Dendritic cell treated with granulocyte-macrophage colony-stimulating factor and Interleukin-4, amounts not matched to agents 40 ng/mL and 50 ng/mL, for 4 days (primary cell): ENCODE measurements at regions not wholly inside any gene's neighbourhood (a gene's known extent, or its start where the extent isn't known, plus 50 kb on each side); places are given as distances from the start of the nearest gene placed in this dataset.

ENCODE experiments used
- H3K27ac Mint-ChIP-seq: one replicate; pipeline ENCODE4 v1.8.0; 2022; ENCODE audit warnings: mild to moderate bottlenecking, mixed read lengths
- H3K27me3 Mint-ChIP-seq: one replicate; pipeline ENCODE4 v1.8.0; 2022; ENCODE audit warnings: mild to moderate bottlenecking, mixed read lengths
- H3K36me3 Mint-ChIP-seq: one replicate; pipeline ENCODE4 v1.8.0; 2022; ENCODE audit warnings: low read depth, mixed read lengths
- H3K4me1 Mint-ChIP-seq: one replicate; pipeline ENCODE4 v1.8.0; 2022; ENCODE audit warnings: low read depth, mixed read lengths
- H3K4me3 Mint-ChIP-seq: one replicate; pipeline ENCODE4 v1.8.0; 2022; ENCODE audit warnings: mild to moderate bottlenecking, moderate library complexity, mixed read lengths
- H3K9me3 Mint-ChIP-seq: one replicate; pipeline ENCODE4 v1.8.0; 2022; ENCODE audit warnings: mixed read lengths
- intact Hi-C: fragments of 100-400 bp; cut with micrococcal nuclease; formaldehyde crosslinking; loops from one replicate; pipeline ENCODE4 v1.15.0; 2022

DNA sequence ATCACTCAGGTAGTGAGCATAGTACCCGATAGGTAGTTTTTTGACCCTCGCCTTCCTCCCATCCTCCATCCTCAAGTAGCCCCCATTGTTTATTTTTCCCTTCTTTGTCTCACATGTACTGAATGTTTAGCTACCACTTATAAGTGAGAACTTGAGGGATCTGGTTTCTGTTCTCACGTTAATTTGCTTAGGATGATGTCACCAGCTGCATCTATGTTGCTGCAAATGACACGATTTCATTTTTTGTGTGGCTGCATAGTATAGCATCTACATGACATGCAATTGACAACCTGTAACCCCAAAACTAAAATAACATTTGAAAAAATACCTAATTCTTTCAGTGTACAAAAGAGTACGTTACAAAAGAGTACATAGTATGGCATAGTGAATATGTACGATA is 254.0 kb upstream of the NOVA1 start:
- Mint-ChIP-seq H3K4me1 (no peaks in the 10 kb centered on the region), H3K36me3 (no peaks in the 10 kb centered on the region), H3K4me3 (no peak overlapping the region), H3K27ac (no peak overlapping the region), H3K9me3 (no peaks in the 10 kb centered on the region), H3K27me3 (no peaks in the 10 kb centered on the region)
- intact Hi-C loops: no loop called here

DNA sequence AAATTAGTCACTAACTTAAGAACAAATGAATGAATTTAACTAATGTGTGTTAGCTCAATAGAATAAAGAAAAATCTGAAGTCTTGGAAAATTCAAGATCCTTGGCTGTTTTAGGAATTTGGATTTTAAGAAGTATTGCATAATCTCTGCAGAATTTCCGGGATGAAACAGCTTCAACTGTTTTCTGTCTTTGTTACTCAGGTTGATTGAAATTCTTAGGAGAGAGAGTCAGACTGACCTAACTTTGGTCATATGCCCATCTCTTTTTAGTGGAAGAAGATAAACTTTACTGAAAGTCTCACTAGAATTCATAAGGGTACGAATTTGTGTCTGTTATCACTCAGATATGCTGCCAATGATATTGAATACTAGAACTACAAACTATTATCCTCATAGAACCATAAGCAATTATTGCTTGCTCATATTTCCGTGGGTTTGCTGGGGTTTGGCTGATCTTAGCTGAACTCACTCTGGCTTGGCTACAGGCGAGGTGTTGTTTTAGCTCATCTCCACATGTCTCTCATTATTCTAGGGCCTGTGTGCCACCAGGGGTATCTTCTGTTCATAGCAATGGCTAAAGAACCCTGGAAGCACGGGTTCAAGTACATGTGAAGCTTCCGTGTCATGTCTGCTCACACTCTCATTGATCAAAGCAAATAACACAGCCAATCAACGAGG is 257.4 kb upstream of the NOVA1 start:
- H3K27me3 Mint-ChIP-seq: no peaks in the 10 kb centered on the region
- no peaks in the 10 kb centered on the region for H3K4me1 Mint-ChIP-seq
- no peaks in the 10 kb centered on the region for H3K36me3 Mint-ChIP-seq
- no peak overlapping the region for H3K4me3 Mint-ChIP-seq
- H3K27ac Mint-ChIP-seq: no peak overlapping the region
- no peaks in the 10 kb centered on the region for H3K9me3 Mint-ChIP-seq
- intact Hi-C loops: no loop called here

DNA sequence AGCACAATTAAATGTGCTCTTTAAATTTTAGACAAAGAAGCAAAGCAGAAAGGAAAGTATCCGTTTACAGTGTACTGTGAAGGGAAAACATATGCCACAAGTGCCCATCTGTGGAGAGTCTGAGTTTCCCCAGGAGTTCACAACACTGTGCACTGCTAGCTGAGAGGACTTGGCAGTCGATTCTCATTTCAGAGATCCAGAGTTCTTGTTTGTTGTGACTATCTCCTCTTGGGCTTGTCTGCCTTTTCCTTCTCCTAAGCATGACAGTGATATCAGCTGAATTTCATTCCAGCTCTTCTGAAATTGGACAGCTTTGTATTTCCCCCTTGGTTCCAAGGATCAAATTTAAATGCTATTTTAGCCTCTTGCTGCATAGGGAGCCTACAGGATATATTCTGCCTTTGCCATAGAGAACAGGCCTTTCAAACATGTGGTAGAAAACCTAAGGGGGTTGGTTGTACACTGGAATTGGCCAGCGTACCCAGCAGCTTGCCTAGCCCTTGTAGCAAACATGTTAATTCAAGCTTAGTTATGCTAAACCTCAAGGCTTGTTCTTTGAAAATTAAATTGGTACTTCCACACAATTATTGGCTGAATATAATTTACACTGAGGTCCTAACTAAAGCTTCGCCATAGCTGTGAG is 259.2 kb upstream of the NOVA1 start:
- Mint-ChIP-seq H3K27me3 (no peaks in the 10 kb centered on the region), H3K36me3 (no peaks in the 10 kb centered on the region), H3K27ac (no peak overlapping the region), H3K4me1 (no peaks in the 10 kb centered on the region), H3K4me3 (no peak overlapping the region), H3K9me3 (no peaks in the 10 kb centered on the region)
- intact Hi-C loops: no loop called here

DNA sequence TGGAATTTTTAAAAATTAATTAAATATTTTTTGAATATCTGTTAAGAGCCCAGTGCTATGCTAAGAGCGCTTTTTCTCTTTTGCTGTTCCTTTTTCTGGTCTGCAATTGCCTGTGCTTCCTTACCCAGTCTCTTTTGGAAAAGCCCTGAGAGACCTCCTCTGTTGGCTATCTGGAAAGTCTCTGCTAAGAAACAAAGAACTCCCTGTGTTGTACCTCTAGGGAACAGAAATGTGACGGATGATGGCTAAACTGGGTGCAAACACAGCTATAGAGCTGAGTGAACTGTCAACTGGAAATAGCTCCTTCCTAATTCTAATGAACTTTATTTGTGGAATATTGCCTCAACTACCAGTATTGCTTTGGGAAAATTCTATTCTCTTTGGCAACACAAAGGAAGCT is 261.6 kb upstream of the NOVA1 start:
- Mint-ChIP-seq H3K4me3 (no peak overlapping the region), H3K9me3 (no peaks in the 10 kb centered on the region), H3K4me1 (no peaks in the 10 kb centered on the region), H3K27me3 (no peaks in the 10 kb centered on the region), H3K36me3 (no peaks in the 10 kb centered on the region), H3K27ac (no peak overlapping the region)
- intact Hi-C loops: no loop called here

DNA sequence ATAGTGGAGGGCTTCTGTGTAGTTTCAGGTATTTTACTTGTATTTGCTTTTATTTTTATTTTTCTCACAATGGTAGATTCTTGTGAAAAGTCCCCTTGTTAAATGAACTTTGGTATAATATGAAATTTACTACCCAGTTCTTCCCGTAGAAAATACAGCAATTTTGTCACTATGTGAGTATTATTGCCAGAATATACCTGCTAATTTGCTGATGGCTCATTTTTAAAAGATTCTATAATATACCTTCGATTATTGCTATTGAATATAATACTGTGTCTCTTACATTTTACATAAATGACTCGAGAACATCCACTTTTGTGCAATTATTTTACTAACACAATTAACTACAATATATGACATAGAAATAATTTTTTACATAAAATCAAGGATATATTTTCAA is 262.3 kb upstream of the NOVA1 start:
- no peaks in the 10 kb centered on the region for H3K36me3 Mint-ChIP-seq
- H3K27ac Mint-ChIP-seq: no peak overlapping the region
- intact Hi-C loops: no loop called here
- no peaks in the 10 kb centered on the region for H3K9me3 Mint-ChIP-seq
- no peaks in the 10 kb centered on the region for H3K4me1 Mint-ChIP-seq
- H3K4me3 Mint-ChIP-seq: no peak overlapping the region
- no peaks in the 10 kb centered on the region for H3K27me3 Mint-ChIP-seq

DNA sequence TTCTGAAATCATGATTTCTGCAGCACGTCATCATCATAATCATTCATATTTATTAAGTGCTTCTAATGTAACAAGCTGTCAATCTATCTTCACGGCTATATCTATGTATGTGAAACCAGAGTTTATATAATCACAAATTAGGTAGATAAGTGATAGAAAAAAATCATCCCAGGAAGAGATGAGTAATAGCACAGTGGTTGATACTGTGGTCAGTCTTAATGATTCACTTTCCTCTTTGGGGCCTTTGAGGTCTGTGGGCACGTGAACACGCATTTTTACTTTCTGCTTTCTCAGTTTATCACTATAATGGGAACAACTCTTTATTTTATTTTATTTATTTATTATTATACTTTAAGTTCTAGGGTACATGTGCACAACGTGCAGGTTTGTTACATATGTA is 265.9 kb upstream of the NOVA1 start:
- intact Hi-C loops: no loop called here
- H3K36me3 Mint-ChIP-seq: no peaks in the 10 kb centered on the region
- H3K4me1 Mint-ChIP-seq: no peaks in the 10 kb centered on the region
- H3K4me3 Mint-ChIP-seq: no peak overlapping the region
- no peak overlapping the region for H3K27ac Mint-ChIP-seq
- H3K9me3 Mint-ChIP-seq: no peaks in the 10 kb centered on the region
- no peaks in the 10 kb centered on the region for H3K27me3 Mint-ChIP-seq

DNA sequence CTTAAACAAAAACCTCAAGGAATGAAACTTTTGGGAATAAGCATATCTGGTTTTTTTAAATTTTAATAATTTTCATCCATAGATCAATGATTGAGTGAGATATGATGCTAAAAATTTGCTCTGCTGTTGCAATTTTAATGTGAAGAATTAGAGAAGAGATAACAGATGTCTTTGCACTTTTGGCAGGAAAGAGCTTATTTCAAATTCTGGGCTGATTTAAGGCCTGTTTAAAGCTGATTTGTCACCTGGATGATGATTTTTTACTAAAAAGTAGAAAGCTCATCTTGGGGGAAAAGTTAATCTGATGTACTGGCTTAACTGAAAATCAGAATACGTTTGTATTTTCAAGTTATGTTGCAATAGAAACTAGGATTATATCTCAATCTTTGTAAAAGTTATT is 268.9 kb upstream of the NOVA1 start:
- H3K27me3 Mint-ChIP-seq: no peaks in the 10 kb centered on the region
- no peaks in the 10 kb centered on the region for H3K4me1 Mint-ChIP-seq
- no peaks in the 10 kb centered on the region for H3K9me3 Mint-ChIP-seq
- H3K27ac Mint-ChIP-seq: no peak overlapping the region
- no peak overlapping the region for H3K4me3 Mint-ChIP-seq
- H3K36me3 Mint-ChIP-seq: no peaks in the 10 kb centered on the region
- intact Hi-C loops: no loop called here

DNA sequence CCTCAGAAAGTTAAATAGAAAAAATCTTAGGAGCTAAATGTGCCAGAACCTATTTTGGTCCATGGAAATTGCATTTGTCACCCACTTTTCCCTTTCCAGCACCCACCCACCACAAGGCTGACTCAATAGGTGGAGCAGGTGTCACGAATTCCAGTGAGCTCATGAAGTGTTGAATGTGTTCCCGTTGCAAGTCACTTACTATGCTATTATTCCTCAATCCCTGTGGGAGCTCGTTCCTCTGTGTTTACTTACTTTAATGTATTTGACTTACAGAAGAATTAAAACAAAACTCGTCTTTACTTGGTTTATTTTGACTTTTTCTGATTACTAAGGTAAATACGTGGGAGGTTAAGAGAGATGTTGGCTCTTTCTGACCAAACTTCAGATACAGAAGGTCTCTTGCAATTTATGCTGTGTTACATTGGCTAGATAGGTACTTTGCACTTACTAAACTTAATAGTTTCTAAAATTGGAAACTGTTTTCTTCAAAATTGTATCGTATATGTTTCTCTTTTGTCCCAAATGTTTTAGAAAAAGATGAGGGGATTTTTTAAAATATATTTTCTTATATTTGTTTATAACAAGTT is 269.4 kb upstream of the NOVA1 start:
- no peak overlapping the region for H3K4me3 Mint-ChIP-seq
- no peaks in the 10 kb centered on the region for H3K36me3 Mint-ChIP-seq
- no peak overlapping the region for H3K27ac Mint-ChIP-seq
- no peaks in the 10 kb centered on the region for H3K9me3 Mint-ChIP-seq
- H3K27me3 Mint-ChIP-seq: no peaks in the 10 kb centered on the region
- no peaks in the 10 kb centered on the region for H3K4me1 Mint-ChIP-seq
- intact Hi-C loops: no loop called here

DNA sequence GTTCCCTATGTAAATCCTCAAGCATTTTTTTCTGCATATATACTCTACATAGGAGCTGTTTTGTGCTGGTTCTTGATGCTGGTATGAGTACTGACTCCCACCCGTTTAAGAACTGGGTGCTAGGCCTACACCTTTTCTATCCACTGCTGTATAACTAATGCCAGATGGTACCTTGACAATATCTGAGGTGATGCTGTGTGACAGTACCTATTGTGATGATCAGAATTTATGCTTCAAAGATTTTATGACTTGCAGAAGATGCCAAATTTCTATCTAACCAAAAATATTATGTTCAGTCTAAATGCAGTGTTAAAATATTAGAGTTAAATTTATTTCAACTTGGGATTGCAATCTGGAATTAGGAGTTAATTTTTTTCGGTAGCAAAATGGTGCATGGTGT is 272.3 kb upstream of the NOVA1 start:
- H3K4me3 Mint-ChIP-seq: no peak overlapping the region
- no peaks in the 10 kb centered on the region for H3K9me3 Mint-ChIP-seq
- no peaks in the 10 kb centered on the region for H3K4me1 Mint-ChIP-seq
- no peaks in the 10 kb centered on the region for H3K27me3 Mint-ChIP-seq
- H3K27ac Mint-ChIP-seq: no peak overlapping the region
- no peaks in the 10 kb centered on the region for H3K36me3 Mint-ChIP-seq
- intact Hi-C loops: no loop called here

DNA sequence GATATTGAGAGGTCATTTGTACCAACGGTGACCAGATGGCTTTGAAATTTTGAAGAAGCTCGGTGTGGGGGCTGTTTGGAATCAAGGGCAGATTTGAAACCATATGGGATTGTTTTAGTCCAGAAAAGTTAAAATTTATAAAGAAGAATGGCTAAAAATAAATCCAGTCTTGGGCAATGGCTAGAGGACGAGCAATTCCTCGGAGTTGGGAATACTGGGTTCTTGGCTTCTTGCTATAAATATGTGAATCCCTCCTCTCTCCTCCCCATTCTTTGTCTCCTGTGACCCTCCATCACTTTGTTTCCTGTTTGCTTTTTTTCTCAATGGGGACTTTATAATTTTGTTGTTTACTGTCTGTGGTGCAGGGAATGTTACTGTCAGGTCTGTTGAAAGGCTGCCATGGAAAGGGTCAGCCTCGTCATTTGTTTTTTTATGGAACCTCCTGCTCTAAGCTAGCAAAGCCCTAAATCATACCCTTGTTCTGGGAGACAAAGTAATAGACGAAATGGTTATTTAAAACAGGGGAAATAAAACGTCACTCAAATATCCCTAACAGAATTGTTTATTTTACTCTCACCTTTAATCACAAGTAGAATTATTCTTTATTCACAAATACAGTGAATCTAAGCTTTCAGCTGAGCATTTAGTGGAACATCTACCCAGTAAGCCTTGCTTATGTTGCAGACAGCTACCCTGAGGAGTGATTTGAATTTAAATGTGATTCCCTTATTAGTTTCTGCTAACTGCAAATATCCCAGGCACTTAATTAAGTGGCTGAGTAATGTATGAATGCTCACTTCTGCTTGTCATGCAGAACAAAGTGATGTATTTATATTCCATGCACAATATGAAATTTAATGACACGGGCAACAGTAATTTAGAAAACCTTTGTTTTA is 273.1 kb upstream of the NOVA1 start:
- Mint-ChIP-seq H3K27ac (no peak overlapping the region), H3K27me3 (no peaks in the 10 kb centered on the region), H3K4me1 (no peaks in the 10 kb centered on the region), H3K36me3 (no peaks in the 10 kb centered on the region), H3K4me3 (no peak overlapping the region), H3K9me3 (no peaks in the 10 kb centered on the region)
- intact Hi-C loops: no loop called here

DNA sequence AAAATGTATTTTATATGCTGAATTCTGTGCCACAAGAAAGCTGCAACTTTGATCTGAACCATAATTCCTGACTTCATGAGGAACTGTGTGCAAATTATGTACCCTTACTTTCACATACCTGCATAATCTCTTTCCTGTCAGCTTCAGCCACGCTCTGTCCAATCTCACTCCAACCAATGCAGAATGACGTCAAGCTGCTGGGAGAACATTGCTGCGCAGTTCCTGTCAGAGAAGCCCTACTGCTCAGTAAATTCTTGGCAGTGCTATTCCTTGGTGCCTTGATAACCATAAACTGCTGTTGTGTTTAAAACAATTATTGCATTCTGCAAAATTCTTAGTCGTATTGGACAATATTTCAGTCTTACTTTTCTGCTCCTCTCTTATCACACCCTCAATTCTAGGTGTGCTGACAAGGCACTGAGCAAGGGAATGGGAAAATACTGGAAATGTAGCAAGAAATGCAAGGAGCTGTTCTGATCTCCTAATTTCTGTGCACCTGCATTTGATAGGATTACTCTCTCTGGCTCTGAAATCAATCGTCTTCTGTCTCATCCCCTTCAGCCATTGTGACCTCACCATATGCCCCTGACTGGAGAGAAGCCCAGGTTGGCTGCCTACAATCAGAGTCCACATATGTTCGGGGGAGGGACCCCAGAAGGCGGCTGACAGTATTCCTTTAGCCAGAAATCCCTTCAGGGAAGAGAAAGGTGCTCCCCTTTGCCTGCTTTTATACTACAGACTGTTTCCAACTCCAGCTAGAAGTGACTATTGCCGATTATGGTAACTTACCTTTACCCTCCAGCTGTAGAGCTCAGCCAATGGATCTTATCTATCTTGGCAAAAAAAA is 274.9 kb upstream of the NOVA1 start:
- H3K27ac Mint-ChIP-seq: no peak overlapping the region
- H3K9me3 Mint-ChIP-seq: no peaks in the 10 kb centered on the region

DNA sequence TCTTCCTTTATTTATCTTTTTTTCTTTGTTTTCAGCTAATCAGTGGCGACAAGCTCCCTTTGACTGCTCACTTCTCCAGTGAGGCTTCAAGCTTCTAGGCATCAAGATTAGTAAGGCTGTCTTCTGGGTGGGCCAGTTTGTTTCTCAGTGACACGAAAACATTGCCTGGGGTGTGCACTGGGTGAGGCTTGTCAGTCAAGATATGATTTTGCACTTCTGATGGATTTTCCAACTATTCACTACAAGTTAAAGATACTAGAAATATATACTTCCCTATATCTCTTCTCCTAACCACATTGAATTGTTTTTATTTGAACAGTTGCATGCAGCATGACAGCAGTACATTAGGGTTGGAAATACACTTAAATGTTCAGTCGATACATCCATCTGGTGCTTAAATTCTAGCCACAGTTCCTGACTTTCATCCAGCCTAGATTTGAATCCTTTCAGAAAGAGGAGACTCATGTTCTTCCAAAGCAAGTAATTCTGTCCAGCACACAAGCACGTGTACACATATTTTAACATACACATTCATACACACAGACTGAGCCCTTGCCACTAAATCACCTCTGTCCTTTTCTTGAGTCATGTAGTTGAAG is 275.6 kb upstream of the NOVA1 start:
- no peaks in the 10 kb centered on the region for H3K27me3 Mint-ChIP-seq
- H3K27ac Mint-ChIP-seq: no peak overlapping the region
- intact Hi-C loops: no loop called here
- H3K4me3 Mint-ChIP-seq: no peak overlapping the region
- no peaks in the 10 kb centered on the region for H3K4me1 Mint-ChIP-seq
- H3K9me3 Mint-ChIP-seq: no peaks in the 10 kb centered on the region
- no peaks in the 10 kb centered on the region for H3K36me3 Mint-ChIP-seq

More for the DNA sequence above, 274.9 kb upstream of the NOVA1 start:
- Mint-ChIP-seq H3K4me1 (no peaks in the 10 kb centered on the region), H3K27me3 (no peaks in the 10 kb centered on the region), H3K4me3 (no peak overlapping the region), H3K36me3 (no peaks in the 10 kb centered on the region)
- intact Hi-C loops: no loop called here

DNA sequence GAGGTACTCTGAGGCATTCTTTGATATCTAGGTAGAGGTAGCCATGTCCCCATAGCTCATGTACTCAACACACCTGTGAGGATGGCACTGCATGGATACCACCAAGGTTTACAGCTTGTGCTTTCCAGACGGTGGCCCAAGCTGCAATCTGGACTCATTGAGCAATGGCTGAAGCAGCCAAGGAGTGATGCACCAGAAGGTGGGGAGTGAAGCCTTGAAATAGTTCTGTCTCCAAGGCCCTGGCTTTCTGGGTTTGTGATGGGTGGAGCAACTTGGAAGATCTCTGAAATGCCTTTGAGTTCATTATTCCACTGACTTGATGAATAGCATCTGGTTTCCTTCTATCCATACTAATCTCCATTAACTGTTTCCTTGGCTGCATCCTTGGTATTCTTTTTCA is 290.0 kb upstream of the NOVA1 start:
- H3K27ac Mint-ChIP-seq: no peak overlapping the region
- no peaks in the 10 kb centered on the region for H3K36me3 Mint-ChIP-seq
- no peaks in the 10 kb centered on the region for H3K9me3 Mint-ChIP-seq
- H3K4me3 Mint-ChIP-seq: no peak overlapping the region
- intact Hi-C loops: no loop called here
- H3K4me1 Mint-ChIP-seq: no peaks in the 10 kb centered on the region
- no peaks in the 10 kb centered on the region for H3K27me3 Mint-ChIP-seq
